Vagina (tissue), 2 donors: ENCODE measurements at regions not wholly inside any gene's neighbourhood (a gene's known extent, or its start where the extent isn't known, plus 50 kb on each side); places are given as distances from the start of the nearest gene placed in this dataset.

ENCODE experiments used
- CTCF ChIP-seq, 3 experiments: fragments of 450-650 bp in 2 of 3; fragments of 200-600 bp in 1 of 3; sonication (generic) in 1 of 3; IDR thresholded peaks; one replicate each; pipeline ENCODE4 v1.5.1; 2017 to 2019; ENCODE audit warnings: antibody characterized with exemption in 3 of 3, mild to moderate bottlenecking in 2 of 3, moderate library complexity in 2 of 3
- POLR2A ChIP-seq, 2 donors: fragments of 450-650 bp; IDR thresholded peaks; one replicate each; pipeline ENCODE4 v1.6.1; 2017; ENCODE audit warnings: antibody characterized with exemption in 2 of 2, mild to moderate bottlenecking in 2 of 2, moderate library complexity in 2 of 2
- POLR2AphosphoS5 ChIP-seq, 2 donors: sonication (generic); formaldehyde crosslinking; IDR thresholded peaks; one replicate each; pipeline ENCODE4 v1.9.0; 2017; ENCODE audit warnings: antibody characterized with exemption in 2 of 2, mild to moderate bottlenecking in 2 of 2, low read depth in 1 of 2; ENCODE audit not compliant: insufficient read depth in 1 of 2

- TF ChIP-seq CTCF (IDR thresholded peaks at IDR 0.05) = no peak
- no peak for TF ChIP-seq POLR2AphosphoS5 (IDR thresholded peaks at IDR 0.05; ENCODE audit: insufficient read depth in 1 of 2, low read depth in 1 of 2)
- TF ChIP-seq POLR2A (IDR thresholded peaks at IDR 0.05) = no peak
These were observed 76.8 kb upstream of the KLF6 start for GRCh38 chr10:3861795-3862194.
